GM23338 (cell line): ENCODE measurements at regions not wholly inside any gene's neighbourhood (a gene's known extent, or its start where the extent isn't known, plus 50 kb on each side); places are given as distances from the start of the nearest gene placed in this dataset.

Experiments used
- ATAC-seq: fragments of 200-7000 bp; cut with Tn5 transposase; 3 replicates; pipeline ENCODE4 v1.9.1; 2020
- DNase-seq: peaks from one replicate; pipeline ENCODE4 v3.0.0-alpha.2; 2015; ENCODE audit warnings: low spot score
- H2AFZ ChIP-seq: fragments of 200-600 bp; sonication (generic); 2 replicates; pipeline ENCODE4 v1.8.0; 2016; ENCODE audit warnings: antibody characterized with exemption, mild to moderate bottlenecking, moderate library complexity
- H3F3A ChIP-seq: fragments of 200-600 bp; sonication (generic); replicated peaks from 2 replicates; pipeline ENCODE4 v1.8.0; 2017; ENCODE audit warnings: antibody characterized with exemption, mixed run types, low read depth
- H3K27ac ChIP-seq: fragments of 200-600 bp; sonication (generic); 2 replicates; pipeline ENCODE4 v1.6.1; 2016; ENCODE audit warnings: low read depth
- H3K27me3 ChIP-seq: fragments of 200-600 bp; sonication (generic); 2 replicates; pipeline ENCODE4 v1.8.0; 2016; ENCODE audit warnings: mild to moderate bottlenecking, mixed run types, moderate library complexity; ENCODE audit not compliant: insufficient read depth
- H3K36me3 ChIP-seq: fragments of 200-600 bp; sonication (generic); 2 replicates; pipeline ENCODE4 v1.8.0; 2016; ENCODE audit warnings: mild to moderate bottlenecking; ENCODE audit not compliant: insufficient read depth
- H3K4me1 ChIP-seq: fragments of 200-600 bp; sonication (generic); 2 replicates; pipeline ENCODE4 v1.8.0; 2016; ENCODE audit warnings: mild to moderate bottlenecking, moderate library complexity; ENCODE audit not compliant: insufficient read depth
- H3K4me2 ChIP-seq: fragments of 200-600 bp; sonication (generic); 2 replicates; pipeline ENCODE4 v1.7.1; 2017; ENCODE audit warnings: mixed run types
- H3K4me3 ChIP-seq: fragments of 200-600 bp; sonication (generic); 2 replicates; pipeline ENCODE4 v1.6.1; 2016; ENCODE audit warnings: mixed run types
- H3K79me2 ChIP-seq: fragments of 200-600 bp; sonication (generic); replicated peaks from 2 replicates; pipeline ENCODE4 v1.8.0; 2017; ENCODE audit warnings: mild to moderate bottlenecking; ENCODE audit not compliant: insufficient read depth
- H3K9me2 ChIP-seq: fragments of 200-600 bp; sonication (generic); 2 replicates; pipeline ENCODE4 v1.8.0; 2017; ENCODE audit not compliant: insufficient read depth
- H4K20me1 ChIP-seq: fragments of 200-600 bp; sonication (generic); replicated peaks from 2 replicates; pipeline ENCODE4 v1.8.0; 2017; ENCODE audit warnings: mild to moderate bottlenecking; ENCODE audit not compliant: insufficient read depth
- H3K27ac Mint-ChIP-seq: 2 replicates; pipeline ENCODE4 v1.8.0; 2020; ENCODE audit warnings: inconsistent platforms, mild to moderate bottlenecking, moderate library complexity, mixed read lengths
- H3K27me3 Mint-ChIP-seq: 3 replicates; pipeline ENCODE4 v1.8.0; 2022; ENCODE audit warnings: low read depth, mild to moderate bottlenecking, moderate library complexity, mixed read lengths, inconsistent platforms; ENCODE audit not compliant: insufficient read depth, poor library complexity
- H3K36me3 Mint-ChIP-seq: 3 replicates; pipeline ENCODE4 v1.8.0; 2021; ENCODE audit warnings: low read depth, mild to moderate bottlenecking, inconsistent platforms, moderate library complexity, mixed read lengths
- H3K4me1 Mint-ChIP-seq: 3 replicates; pipeline ENCODE4 v1.8.0; 2020; ENCODE audit warnings: mild to moderate bottlenecking, inconsistent platforms, mixed read lengths
- H3K4me3 Mint-ChIP-seq: 3 replicates; pipeline ENCODE4 v1.8.0; 2021; ENCODE audit warnings: moderate library complexity, mild to moderate bottlenecking, inconsistent platforms, mixed read lengths
- H3K9me3 Mint-ChIP-seq: 3 replicates; pipeline ENCODE4 v1.8.0; 2020; ENCODE audit warnings: moderate library complexity, mild to moderate bottlenecking, inconsistent platforms, mixed read lengths
- CREB1 ChIP-seq: fragments of 250-450 bp; sonication (Bioruptor Pico); IDR thresholded peaks from 2 replicates; pipeline ENCODE4 v1.5.0; 2020; ENCODE audit warnings: low read depth, mild to moderate bottlenecking, moderate library complexity
- EZH2 ChIP-seq: fragments of 200-600 bp; sonication (generic); IDR thresholded peaks from one replicate; pipeline ENCODE4 v1.8.0; 2017; ENCODE audit warnings: antibody characterized with exemption, mild to moderate bottlenecking, low read depth; ENCODE audit not compliant: unreplicated experiment
- EZH2phosphoT487 ChIP-seq: fragments of 200-600 bp; sonication (generic); IDR thresholded peaks from one replicate; pipeline ENCODE4 v1.8.1; 2018; ENCODE audit warnings: antibody characterized with exemption; ENCODE audit not compliant: unreplicated experiment
- JUNB ChIP-seq: IDR thresholded peaks from one replicate; pipeline ENCODE4 v1.6.1; 2016; ENCODE audit warnings: antibody characterized with exemption; ENCODE audit not compliant: unreplicated experiment
- NANOG ChIP-seq: IDR thresholded peaks from 2 replicates; pipeline ENCODE4 v1.6.1; 2016; ENCODE audit warnings: antibody characterized with exemption, borderline replicate concordance
- POLR2AphosphoS5 ChIP-seq: IDR thresholded peaks from 2 replicates; pipeline ENCODE4 v1.6.1; 2016; ENCODE audit warnings: antibody characterized with exemption, low read depth
- STAT1 ChIP-seq: IDR thresholded peaks from one replicate; pipeline ENCODE4 v1.6.1; 2016; ENCODE audit warnings: antibody characterized with exemption; ENCODE audit not compliant: unreplicated experiment
- ZNF114 ChIP-seq: fragments of 250-450 bp; sonication (Bioruptor Pico); IDR thresholded peaks from 2 replicates; pipeline ENCODE4 v1.5.0; 2020; ENCODE audit warnings: mild to moderate bottlenecking, moderate library complexity
- ZNF331 ChIP-seq: fragments of 250-450 bp; sonication (Bioruptor Pico); IDR thresholded peaks from 2 replicates; pipeline ENCODE4 v1.5.0; 2020; ENCODE audit warnings: low read depth, mild to moderate bottlenecking, moderate library complexity
- TF ChIP-seq, protein P1 (sequence below): fragments of 250-450 bp; sonication (Bioruptor Pico); IDR thresholded peaks from 2 replicates; pipeline ENCODE4 v1.5.0; 2020; ENCODE audit warnings: mild to moderate bottlenecking, moderate library complexity
- TF ChIP-seq, protein P2 (sequence below): IDR thresholded peaks from one replicate; pipeline ENCODE4 v1.6.1; 2018; ENCODE audit warnings: antibody characterized with exemption; ENCODE audit not compliant: unreplicated experiment
- TF ChIP-seq, protein P3 (sequence below), 2 experiments: fragments of 200-600 bp in 1 of 2; sonication (generic) in 1 of 2; conservative IDR thresholded peaks; 2 replicates each; pipeline versions ENCODE4 v1.5.1 to v1.6.1; 2016 to 2017; ENCODE audit warnings: antibody characterized with exemption in 2 of 2, low read depth in 2 of 2, mild to moderate bottlenecking in 2 of 2, moderate library complexity in 1 of 2
- TF ChIP-seq, protein P4 (sequence below): IDR thresholded peaks from 2 replicates; pipeline ENCODE4 v1.6.1; 2016; ENCODE audit warnings: antibody characterized with exemption

DNA sequence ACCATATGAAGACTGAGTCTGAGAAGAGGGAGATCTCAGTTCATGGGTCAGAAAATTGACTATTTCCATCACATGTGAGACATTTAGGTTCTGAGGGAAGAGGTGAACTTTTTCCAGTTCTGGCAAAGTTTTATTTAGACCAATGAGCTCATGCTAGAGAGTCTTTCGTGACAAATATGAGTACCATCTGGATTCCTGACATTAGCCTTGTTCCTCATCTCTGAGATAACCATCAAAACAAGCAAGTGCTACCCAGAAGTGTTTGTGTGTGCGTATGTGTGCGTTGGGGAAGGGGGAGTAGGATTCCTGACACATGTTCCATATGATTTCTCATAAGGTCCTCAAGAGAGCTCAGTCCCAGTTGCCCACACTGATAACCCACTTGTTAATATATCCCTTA is 120.6 kb downstream of the FASLG start:
- H3K27ac Mint-ChIP-seq, result no peak overlapping the region
- H3K4me3 Mint-ChIP-seq, result no peak overlapping the region
- no peak for DNase-seq
- TF ChIP-seq STAT1, result no peak
- TF ChIP-seq ZNF114 (CRISPR knock-in tag), result no peak
- no peak for TF ChIP-seq EZH2
- no peak for TF ChIP-seq ZNF331
- TF ChIP-seq EZH2phosphoT487, result no peak
- TF ChIP-seq, protein P1, sequence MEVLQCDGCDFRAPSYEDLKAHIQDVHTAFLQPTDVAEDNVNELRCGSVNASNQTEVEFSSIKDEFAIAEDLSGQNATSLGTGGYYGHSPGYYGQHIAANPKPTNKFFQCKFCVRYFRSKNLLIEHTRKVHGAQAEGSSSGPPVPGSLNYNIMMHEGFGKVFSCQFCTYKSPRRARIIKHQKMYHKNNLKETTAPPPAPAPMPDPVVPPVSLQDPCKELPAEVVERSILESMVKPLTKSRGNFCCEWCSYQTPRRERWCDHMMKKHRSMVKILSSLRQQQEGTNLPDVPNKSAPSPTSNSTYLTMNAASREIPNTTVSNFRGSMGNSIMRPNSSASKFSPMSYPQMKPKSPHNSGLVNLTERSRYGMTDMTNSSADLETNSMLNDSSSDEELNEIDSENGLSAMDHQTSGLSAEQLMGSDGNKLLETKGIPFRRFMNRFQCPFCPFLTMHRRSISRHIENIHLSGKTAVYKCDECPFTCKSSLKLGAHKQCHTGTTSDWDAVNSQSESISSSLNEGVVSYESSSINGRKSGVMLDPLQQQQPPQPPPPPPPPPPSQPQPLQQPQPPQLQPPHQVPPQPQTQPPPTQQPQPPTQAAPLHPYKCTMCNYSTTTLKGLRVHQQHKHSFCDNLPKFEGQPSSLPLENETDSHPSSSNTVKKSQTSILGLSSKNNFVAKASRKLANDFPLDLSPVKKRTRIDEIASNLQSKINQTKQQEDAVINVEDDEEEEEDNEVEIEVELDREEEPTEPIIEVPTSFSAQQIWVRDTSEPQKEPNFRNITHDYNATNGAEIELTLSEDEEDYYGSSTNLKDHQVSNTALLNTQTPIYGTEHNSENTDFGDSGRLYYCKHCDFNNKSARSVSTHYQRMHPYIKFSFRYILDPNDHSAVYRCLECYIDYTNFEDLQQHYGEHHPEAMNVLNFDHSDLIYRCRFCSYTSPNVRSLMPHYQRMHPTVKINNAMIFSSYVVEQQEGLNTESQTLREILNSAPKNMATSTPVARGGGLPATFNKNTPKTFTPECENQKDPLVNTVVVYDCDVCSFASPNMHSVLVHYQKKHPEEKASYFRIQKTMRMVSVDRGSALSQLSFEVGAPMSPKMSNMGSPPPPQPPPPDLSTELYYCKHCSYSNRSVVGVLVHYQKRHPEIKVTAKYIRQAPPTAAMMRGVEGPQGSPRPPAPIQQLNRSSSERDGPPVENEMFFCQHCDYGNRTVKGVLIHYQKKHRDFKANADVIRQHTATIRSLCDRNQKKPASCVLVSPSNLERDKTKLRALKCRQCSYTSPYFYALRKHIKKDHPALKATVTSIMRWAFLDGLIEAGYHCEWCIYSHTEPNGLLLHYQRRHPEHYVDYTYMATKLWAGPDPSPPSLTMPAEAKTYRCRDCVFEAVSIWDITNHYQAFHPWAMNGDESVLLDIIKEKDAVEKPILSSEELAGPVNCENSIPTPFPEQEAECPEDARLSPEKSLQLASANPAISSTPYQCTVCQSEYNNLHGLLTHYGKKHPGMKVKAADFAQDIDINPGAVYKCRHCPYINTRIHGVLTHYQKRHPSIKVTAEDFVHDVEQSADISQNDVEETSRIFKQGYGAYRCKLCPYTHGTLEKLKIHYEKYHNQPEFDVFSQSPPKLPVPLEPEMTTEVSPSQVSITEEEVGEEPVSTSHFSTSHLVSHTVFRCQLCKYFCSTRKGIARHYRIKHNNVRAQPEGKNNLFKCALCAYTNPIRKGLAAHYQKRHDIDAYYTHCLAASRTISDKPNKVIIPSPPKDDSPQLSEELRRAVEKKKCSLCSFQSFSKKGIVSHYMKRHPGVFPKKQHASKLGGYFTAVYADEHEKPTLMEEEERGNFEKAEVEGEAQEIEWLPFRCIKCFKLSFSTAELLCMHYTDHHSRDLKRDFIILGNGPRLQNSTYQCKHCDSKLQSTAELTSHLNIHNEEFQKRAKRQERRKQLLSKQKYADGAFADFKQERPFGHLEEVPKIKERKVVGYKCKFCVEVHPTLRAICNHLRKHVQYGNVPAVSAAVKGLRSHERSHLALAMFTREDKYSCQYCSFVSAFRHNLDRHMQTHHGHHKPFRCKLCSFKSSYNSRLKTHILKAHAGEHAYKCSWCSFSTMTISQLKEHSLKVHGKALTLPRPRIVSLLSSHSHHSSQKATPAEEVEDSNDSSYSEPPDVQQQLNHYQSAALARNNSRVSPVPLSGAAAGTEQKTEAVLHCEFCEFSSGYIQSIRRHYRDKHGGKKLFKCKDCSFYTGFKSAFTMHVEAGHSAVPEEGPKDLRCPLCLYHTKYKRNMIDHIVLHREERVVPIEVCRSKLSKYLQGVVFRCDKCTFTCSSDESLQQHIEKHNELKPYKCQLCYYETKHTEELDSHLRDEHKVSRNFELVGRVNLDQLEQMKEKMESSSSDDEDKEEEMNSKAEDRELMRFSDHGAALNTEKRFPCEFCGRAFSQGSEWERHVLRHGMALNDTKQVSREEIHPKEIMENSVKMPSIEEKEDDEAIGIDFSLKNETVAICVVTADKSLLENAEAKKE (CRISPR knock-in tag), result no peak
- TF ChIP-seq, protein P2, sequence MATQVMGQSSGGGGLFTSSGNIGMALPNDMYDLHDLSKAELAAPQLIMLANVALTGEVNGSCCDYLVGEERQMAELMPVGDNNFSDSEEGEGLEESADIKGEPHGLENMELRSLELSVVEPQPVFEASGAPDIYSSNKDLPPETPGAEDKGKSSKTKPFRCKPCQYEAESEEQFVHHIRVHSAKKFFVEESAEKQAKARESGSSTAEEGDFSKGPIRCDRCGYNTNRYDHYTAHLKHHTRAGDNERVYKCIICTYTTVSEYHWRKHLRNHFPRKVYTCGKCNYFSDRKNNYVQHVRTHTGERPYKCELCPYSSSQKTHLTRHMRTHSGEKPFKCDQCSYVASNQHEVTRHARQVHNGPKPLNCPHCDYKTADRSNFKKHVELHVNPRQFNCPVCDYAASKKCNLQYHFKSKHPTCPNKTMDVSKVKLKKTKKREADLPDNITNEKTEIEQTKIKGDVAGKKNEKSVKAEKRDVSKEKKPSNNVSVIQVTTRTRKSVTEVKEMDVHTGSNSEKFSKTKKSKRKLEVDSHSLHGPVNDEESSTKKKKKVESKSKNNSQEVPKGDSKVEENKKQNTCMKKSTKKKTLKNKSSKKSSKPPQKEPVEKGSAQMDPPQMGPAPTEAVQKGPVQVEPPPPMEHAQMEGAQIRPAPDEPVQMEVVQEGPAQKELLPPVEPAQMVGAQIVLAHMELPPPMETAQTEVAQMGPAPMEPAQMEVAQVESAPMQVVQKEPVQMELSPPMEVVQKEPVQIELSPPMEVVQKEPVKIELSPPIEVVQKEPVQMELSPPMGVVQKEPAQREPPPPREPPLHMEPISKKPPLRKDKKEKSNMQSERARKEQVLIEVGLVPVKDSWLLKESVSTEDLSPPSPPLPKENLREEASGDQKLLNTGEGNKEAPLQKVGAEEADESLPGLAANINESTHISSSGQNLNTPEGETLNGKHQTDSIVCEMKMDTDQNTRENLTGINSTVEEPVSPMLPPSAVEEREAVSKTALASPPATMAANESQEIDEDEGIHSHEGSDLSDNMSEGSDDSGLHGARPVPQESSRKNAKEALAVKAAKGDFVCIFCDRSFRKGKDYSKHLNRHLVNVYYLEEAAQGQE, result no peak
- TF ChIP-seq, protein P3, sequence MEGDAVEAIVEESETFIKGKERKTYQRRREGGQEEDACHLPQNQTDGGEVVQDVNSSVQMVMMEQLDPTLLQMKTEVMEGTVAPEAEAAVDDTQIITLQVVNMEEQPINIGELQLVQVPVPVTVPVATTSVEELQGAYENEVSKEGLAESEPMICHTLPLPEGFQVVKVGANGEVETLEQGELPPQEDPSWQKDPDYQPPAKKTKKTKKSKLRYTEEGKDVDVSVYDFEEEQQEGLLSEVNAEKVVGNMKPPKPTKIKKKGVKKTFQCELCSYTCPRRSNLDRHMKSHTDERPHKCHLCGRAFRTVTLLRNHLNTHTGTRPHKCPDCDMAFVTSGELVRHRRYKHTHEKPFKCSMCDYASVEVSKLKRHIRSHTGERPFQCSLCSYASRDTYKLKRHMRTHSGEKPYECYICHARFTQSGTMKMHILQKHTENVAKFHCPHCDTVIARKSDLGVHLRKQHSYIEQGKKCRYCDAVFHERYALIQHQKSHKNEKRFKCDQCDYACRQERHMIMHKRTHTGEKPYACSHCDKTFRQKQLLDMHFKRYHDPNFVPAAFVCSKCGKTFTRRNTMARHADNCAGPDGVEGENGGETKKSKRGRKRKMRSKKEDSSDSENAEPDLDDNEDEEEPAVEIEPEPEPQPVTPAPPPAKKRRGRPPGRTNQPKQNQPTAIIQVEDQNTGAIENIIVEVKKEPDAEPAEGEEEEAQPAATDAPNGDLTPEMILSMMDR (conservative IDR thresholded peaks at IDR 0.05; ENCODE audit: low read depth in 2 of 2), result no peak
- TF ChIP-seq, protein P4, sequence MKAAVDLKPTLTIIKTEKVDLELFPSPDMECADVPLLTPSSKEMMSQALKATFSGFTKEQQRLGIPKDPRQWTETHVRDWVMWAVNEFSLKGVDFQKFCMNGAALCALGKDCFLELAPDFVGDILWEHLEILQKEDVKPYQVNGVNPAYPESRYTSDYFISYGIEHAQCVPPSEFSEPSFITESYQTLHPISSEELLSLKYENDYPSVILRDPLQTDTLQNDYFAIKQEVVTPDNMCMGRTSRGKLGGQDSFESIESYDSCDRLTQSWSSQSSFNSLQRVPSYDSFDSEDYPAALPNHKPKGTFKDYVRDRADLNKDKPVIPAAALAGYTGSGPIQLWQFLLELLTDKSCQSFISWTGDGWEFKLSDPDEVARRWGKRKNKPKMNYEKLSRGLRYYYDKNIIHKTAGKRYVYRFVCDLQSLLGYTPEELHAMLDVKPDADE, result no peak
- TF ChIP-seq POLR2AphosphoS5, result no peak
- TF ChIP-seq NANOG, result no peak
- no peak for TF ChIP-seq JUNB
- TF ChIP-seq CREB1, result no peak
- Histone ChIP-seq H3K27ac (no peak overlapping the region), H3F3A (no peaks in the 10 kb centered on the region), H3K4me3 (no peak overlapping the region), H3K9me2 (peaks cover 6% of the 10 kb centered on the region), H3K4me2 (no peak overlapping the region), H4K20me1 (no peaks in the 10 kb centered on the region), H3K27me3 (no peaks in the 10 kb centered on the region), H3K4me1 (no peaks in the 10 kb centered on the region), H3K79me2 (no peaks in the 10 kb centered on the region), H3K36me3 (no peaks in the 10 kb centered on the region), H2AFZ (no peak overlapping the region)
- peaks cover 8% of the 10 kb centered on the region; the same call in 1 of the 3 replicates for H3K9me3 Mint-ChIP-seq
- no peak for ATAC-seq
- H3K4me1 Mint-ChIP-seq, result peaks cover 8% of the 10 kb centered on the region; the same call in 2 of the 3 replicates
- H3K27me3 Mint-ChIP-seq, result no peaks in the 10 kb centered on the region
- no peaks in the 10 kb centered on the region for H3K36me3 Mint-ChIP-seq
